WTC11 (cell line): ENCODE measurements at regions not wholly inside any gene's neighbourhood (a gene's known extent, or its start where the extent isn't known, plus 50 kb on each side); places are given as distances from the start of the nearest gene placed in this dataset.

ENCODE experiments used
- CTCF ChIP-seq: fragments of 200-600 bp; IDR thresholded peaks from 2 replicates; pipeline ENCODE4 v1.8.0; 2022; ENCODE audit warnings: antibody characterized with exemption
- ESRRA ChIP-seq: sonication (generic); formaldehyde crosslinking; IDR thresholded peaks from 2 replicates; pipeline ENCODE4 v1.8.1; 2022; ENCODE audit warnings: mild to moderate bottlenecking, missing genetic modification reagents, borderline replicate concordance
- ZBTB43 ChIP-seq: sonication (generic); formaldehyde crosslinking; IDR thresholded peaks from 2 replicates; pipeline ENCODE4 v1.8.1; 2023; ENCODE audit warnings: mild to moderate bottlenecking, missing genetic modification reagents

- TF ChIP-seq ESRRA (CRISPR knock-in tag) (no peak), CTCF (no peak), ZBTB43 (CRISPR knock-in tag) (no peak)
Observed at GRCh38 chr13:34420702-34421346, 521.2 kb upstream of the NBEA start.
